Mesendoderm (in vitro differentiated cells): ENCODE measurements at regions not wholly inside any gene's neighbourhood (a gene's known extent, or its start where the extent isn't known, plus 50 kb on each side); places are given as distances from the start of the nearest gene placed in this dataset.

Source experiments
- DNase-seq: peaks from one replicate; pipeline ENCODE4 v3.0.0; 2013
- H2AK5ac ChIP-seq: 2 replicates; pipeline ENCODE4 v1.6.1; 2013; ENCODE audit warnings: low read length, inconsistent platforms
- H2BK120ac ChIP-seq: 2 replicates; pipeline ENCODE4 v1.6.1; 2013; ENCODE audit warnings: low read depth, mild to moderate bottlenecking, low read length, moderate library complexity, mixed read lengths
- H2BK15ac ChIP-seq: replicated peaks from 2 replicates; pipeline ENCODE4 v1.6.1; 2013; ENCODE audit warnings: low read depth, mild to moderate bottlenecking, moderate library complexity
- H2BK5ac ChIP-seq: 2 replicates; pipeline ENCODE4 v1.6.1; 2013; ENCODE audit warnings: low read length, inconsistent platforms
- H3K18ac ChIP-seq: 2 replicates; pipeline ENCODE4 v1.6.1; 2013; ENCODE audit warnings: mild to moderate bottlenecking, low read length, mixed read lengths
- H3K23ac ChIP-seq: one replicate; pipeline ENCODE4 v1.6.1; 2013; ENCODE audit warnings: low read length
- H3K27ac ChIP-seq: 2 replicates; pipeline ENCODE4 v1.5.1; 2013; ENCODE audit warnings: low read depth, mild to moderate bottlenecking, inconsistent platforms, low read length, moderate library complexity
- H3K27me3 ChIP-seq: 2 replicates; pipeline ENCODE4 v1.6.1; 2013; ENCODE audit warnings: low read length, control low read depth, mild to moderate bottlenecking, inconsistent platforms; ENCODE audit not compliant: insufficient read depth, poor library complexity
- H3K36me3 ChIP-seq: 2 replicates; pipeline ENCODE4 v1.6.1; 2013; ENCODE audit warnings: low read length, inconsistent platforms; ENCODE audit not compliant: control insufficient read depth, insufficient read depth
- H3K4ac ChIP-seq: one replicate; pipeline ENCODE4 v1.6.1; 2013; ENCODE audit warnings: low read depth, mild to moderate bottlenecking, low read length, moderate library complexity
- H3K4me1 ChIP-seq: 2 replicates; pipeline ENCODE4 v1.6.1; 2013; ENCODE audit warnings: low read depth, low read length, inconsistent platforms; ENCODE audit not compliant: control insufficient read depth
- H3K4me2 ChIP-seq: 2 replicates; pipeline ENCODE4 v1.6.1; 2013; ENCODE audit warnings: low read length
- H3K4me3 ChIP-seq: 2 replicates; pipeline ENCODE4 v1.5.1; 2013; ENCODE audit warnings: mild to moderate bottlenecking, low read length
- H3K56ac ChIP-seq: one replicate; pipeline ENCODE4 v1.6.1; 2013; ENCODE audit warnings: low read length
- H3K79me1 ChIP-seq: 2 replicates; pipeline ENCODE4 v1.6.1; 2013; ENCODE audit warnings: low read length, inconsistent platforms
- H3K79me2 ChIP-seq: 2 replicates; pipeline ENCODE4 v1.6.1; 2013; ENCODE audit warnings: mild to moderate bottlenecking, low read length; ENCODE audit not compliant: control insufficient read depth, insufficient read depth
- H3K9ac ChIP-seq: 2 replicates; pipeline ENCODE4 v1.6.1; 2013; ENCODE audit warnings: low read length, inconsistent platforms
- H4K5ac ChIP-seq: one replicate; pipeline ENCODE4 v1.6.1; 2013; ENCODE audit warnings: low read length
- H4K8ac ChIP-seq: one replicate; pipeline ENCODE4 v1.6.1; 2013; ENCODE audit warnings: low read depth, mild to moderate bottlenecking, control low read depth, low read length, moderate library complexity
- WGBS: extraction: QIAGEN DNeasy Blood & Tissue Kit; methylation state at CpG from one replicate; pipeline ENCODE4 v1.1.7; 2013; ENCODE audit warnings: low lambda C conversion rate, missing lambda C conversion rate; ENCODE audit not compliant: insufficient coverage; ENCODE audit errors: extremely low coverage; 5-methylcytosine and 5-hydroxymethylcytosine counted together

DNA sequence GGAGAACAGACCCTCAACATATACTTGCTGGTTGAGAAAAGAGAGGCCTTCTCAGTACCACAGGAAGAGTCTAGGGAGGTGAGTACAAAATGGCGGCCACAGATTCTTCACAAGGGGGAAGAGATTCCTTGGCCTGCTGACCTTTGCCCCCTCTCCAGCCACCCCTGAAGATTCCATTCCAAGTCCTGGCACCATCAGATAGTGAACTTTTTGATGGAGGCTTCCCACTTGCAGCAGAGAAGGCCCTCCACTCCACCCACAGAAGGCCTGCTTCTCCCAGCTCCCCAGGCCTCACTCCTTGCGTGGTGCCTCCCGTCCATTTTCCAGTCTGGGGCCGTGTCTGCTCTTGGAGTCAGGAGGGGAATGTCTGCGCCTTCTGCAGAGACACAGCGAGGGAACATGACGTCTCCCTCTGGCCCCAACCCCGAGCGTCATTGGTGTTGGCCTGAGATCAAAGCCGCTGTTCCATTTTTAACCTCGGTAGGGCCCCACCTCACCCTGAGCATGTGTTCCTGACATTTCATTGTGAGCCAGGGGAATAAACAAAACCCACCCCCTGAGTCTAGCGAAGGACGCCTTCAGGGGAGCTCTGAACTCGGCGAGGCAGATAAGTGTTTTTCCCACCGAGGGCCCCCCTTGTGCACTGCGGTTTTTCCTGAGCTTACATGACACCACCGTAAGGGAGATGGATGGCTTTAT lies 268.7 kb upstream of the TBX3 start:
- H3K4me3 ChIP-seq: no peak overlapping the region
- H3K4ac ChIP-seq: no peak overlapping the region
- H2BK15ac ChIP-seq: no peak overlapping the region
- no peak overlapping the region for H4K8ac ChIP-seq
- H4K5ac ChIP-seq: no peak overlapping the region
- DNase-seq: no peak
- no peaks in the 10 kb centered on the region for H3K79me2 ChIP-seq
- H3K36me3 ChIP-seq: no peaks in the 10 kb centered on the region
- no peak overlapping the region for H3K9ac ChIP-seq
- H2AK5ac ChIP-seq: no peak overlapping the region
- H3K56ac ChIP-seq: no peak overlapping the region
- H2BK120ac ChIP-seq: no peak overlapping the region
- WGBS: no CpG with 5 or more reads among the region's 18 CpGs
- H2BK5ac ChIP-seq: no peak overlapping the region
- no peak overlapping the region for H3K4me2 ChIP-seq
- H3K27ac ChIP-seq: no peak overlapping the region
- H3K18ac ChIP-seq: no peak overlapping the region
- H3K23ac ChIP-seq: no peak overlapping the region
- no peaks in the 10 kb centered on the region for H3K79me1 ChIP-seq
- no peaks in the 10 kb centered on the region for H3K4me1 ChIP-seq
- no peaks in the 10 kb centered on the region for H3K27me3 ChIP-seq

DNA sequence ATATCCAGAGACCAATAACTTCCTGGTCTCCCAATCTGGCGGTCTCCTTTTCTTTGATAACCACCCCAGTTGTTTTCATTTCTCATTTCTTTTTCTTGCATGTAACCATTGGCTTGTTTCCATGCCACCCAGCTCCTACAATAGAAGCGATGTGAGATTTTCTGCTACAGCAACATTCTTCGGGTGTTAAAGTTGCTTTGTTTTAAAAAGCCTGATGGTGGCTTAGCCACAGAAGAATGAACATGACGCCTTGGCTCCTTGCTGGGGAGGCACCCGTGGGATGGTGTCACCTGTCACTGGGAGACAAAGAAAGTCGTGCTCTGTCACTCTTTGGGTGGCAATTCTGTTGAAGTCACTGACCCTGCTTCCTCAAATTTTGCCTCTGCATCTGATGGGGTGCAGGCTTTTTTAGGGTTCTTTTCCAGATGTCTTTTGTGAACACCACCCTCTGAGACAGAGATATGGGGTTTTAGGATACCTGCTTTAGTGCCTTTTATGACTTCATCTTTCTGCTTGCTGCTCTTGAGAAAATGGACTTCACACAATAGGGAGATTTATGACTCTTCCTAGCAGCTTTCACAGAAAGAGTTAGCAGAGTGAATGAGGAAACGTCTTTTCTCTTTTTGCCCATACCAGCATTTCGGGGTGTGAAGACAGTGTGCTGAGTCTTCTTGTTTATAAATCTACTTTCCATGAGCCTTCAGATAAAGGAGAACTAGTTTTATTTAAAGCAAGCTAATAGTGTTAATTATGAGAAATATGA lies 265.3 kb upstream of the TBX3 start:
- Histone ChIP-seq H3K27ac (no peak overlapping the region), H3K4me1 (no peaks in the 10 kb centered on the region), H3K79me1 (no peaks in the 10 kb centered on the region), H3K18ac (no peak overlapping the region), H3K23ac (no peak overlapping the region), H2BK5ac (no peak overlapping the region), H3K4me3 (no peak overlapping the region), H3K4me2 (no peak overlapping the region), H3K56ac (no peak overlapping the region), H4K5ac (no peak overlapping the region), H3K27me3 (no peaks in the 10 kb centered on the region), H2BK120ac (no peak overlapping the region), H2AK5ac (no peak overlapping the region), H3K36me3 (no peaks in the 10 kb centered on the region), H2BK15ac (no peak overlapping the region), H3K79me2 (no peaks in the 10 kb centered on the region), H3K4ac (no peak overlapping the region), H4K8ac (no peak overlapping the region), H3K9ac (no peak overlapping the region)
- no CpG with 5 or more reads among the region's 8 CpGs for whole genome bisulfite sequencing
- DNase-seq: no peak

DNA sequence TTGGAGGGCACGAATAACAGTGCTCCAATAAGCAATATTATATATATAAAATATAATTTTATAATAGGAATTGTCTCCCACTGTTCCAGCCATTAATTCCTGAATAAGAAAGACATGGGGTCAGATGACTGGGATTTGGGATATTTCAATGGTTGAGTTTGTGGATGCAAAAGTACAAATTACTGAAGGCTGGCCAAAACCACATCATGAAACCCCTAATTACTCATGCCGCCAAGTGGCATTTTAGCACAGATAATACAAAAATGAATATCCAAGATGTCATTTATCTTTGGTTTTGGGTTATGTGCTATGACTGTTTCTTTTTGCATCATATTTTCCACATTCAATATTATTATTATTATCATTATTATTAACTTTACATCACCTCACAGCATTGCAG lies 261.4 kb upstream of the TBX3 start:
- H4K5ac ChIP-seq: no peak overlapping the region
- H4K8ac ChIP-seq: no peak overlapping the region
- no peak overlapping the region for H3K56ac ChIP-seq
- no CpG with 5 or more reads among the region's 2 CpGs for WGBS
- no peak overlapping the region for H3K27ac ChIP-seq
- H2BK120ac ChIP-seq: no peak overlapping the region
- no peak for DNase-seq
- H3K27me3 ChIP-seq: no peaks in the 10 kb centered on the region
- H2AK5ac ChIP-seq: no peak overlapping the region
- no peak overlapping the region for H3K4me3 ChIP-seq
- H3K4me2 ChIP-seq: no peak overlapping the region
- no peaks in the 10 kb centered on the region for H3K79me2 ChIP-seq
- H2BK5ac ChIP-seq: no peak overlapping the region
- no peak overlapping the region for H3K9ac ChIP-seq
- no peak overlapping the region for H3K4ac ChIP-seq
- no peak overlapping the region for H3K23ac ChIP-seq
- H3K18ac ChIP-seq: no peak overlapping the region
- H3K79me1 ChIP-seq: no peaks in the 10 kb centered on the region
- no peak overlapping the region for H2BK15ac ChIP-seq
- H3K4me1 ChIP-seq: no peaks in the 10 kb centered on the region
- H3K36me3 ChIP-seq: no peaks in the 10 kb centered on the region

DNA sequence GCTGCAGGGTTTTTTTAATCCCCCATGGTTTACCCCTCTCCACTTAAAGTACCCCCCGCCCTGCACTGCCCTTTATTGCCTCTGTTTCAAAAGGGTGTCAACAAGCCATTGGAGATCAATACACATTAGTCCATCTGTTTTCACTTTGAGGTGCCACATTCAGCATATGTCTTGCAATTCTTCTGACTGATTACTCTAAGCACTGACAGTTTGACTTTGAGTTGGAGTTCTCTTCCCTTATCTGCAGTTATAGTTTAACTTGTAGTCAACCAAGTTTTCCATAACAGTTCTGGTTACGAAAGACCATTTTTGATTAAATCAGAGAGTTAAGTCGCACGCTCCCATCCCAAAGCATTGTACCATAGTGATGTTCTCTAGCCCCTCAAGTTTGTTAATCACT lies 260.8 kb upstream of the TBX3 start:
- Histone ChIP-seq H3K4ac (no peak overlapping the region), H2AK5ac (no peak overlapping the region), H3K4me2 (no peak overlapping the region), H3K36me3 (no peaks in the 10 kb centered on the region), H3K23ac (no peak overlapping the region), H3K79me1 (no peaks in the 10 kb centered on the region), H2BK120ac (no peak overlapping the region), H4K8ac (no peak overlapping the region), H3K4me3 (no peak overlapping the region), H4K5ac (no peak overlapping the region), H2BK15ac (no peak overlapping the region), H3K9ac (no peak overlapping the region), H3K27me3 (no peaks in the 10 kb centered on the region), H3K56ac (no peak overlapping the region), H3K79me2 (no peaks in the 10 kb centered on the region), H3K27ac (no peak overlapping the region), H3K4me1 (no peaks in the 10 kb centered on the region), H2BK5ac (no peak overlapping the region), H3K18ac (no peak overlapping the region)
- WGBS: no CpG with 5 or more reads among the region's 4 CpGs
- DNase-seq: no peak

DNA sequence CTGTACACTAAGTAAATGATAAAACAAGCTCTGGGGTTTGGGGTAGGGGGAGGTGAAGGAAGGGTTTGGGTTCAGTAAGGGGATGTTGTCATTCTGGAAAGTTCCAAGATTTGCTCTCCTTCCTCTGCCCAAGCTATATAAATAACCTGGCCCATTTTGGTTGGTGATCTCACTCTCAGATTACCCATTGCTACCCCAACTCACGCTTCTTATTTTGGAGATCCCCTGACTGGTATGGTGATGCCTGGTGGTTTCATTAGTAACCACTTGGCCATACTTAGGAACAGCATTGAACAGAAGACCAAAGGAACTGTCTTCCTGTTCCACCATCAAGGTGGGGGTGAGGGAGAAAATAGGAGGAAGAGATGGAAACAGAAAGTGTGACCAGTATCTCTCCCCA lies 259.6 kb upstream of the TBX3 start:
- no peak overlapping the region for H3K56ac ChIP-seq
- no peak overlapping the region for H2AK5ac ChIP-seq
- H3K36me3 ChIP-seq: no peaks in the 10 kb centered on the region
- no peak overlapping the region for H3K4me3 ChIP-seq
- no CpG with 5 or more reads among the region's 1 CpG for WGBS
- H3K4ac ChIP-seq: no peak overlapping the region
- H4K8ac ChIP-seq: no peak overlapping the region
- no peaks in the 10 kb centered on the region for H3K79me1 ChIP-seq
- no peaks in the 10 kb centered on the region for H3K4me1 ChIP-seq
- no peak overlapping the region for H2BK5ac ChIP-seq
- H3K23ac ChIP-seq: no peak overlapping the region
- no peak overlapping the region for H3K18ac ChIP-seq
- no peak overlapping the region for H3K9ac ChIP-seq
- H2BK15ac ChIP-seq: no peak overlapping the region
- DNase-seq: no peak
- no peak overlapping the region for H3K27ac ChIP-seq
- no peak overlapping the region for H4K5ac ChIP-seq
- no peaks in the 10 kb centered on the region for H3K79me2 ChIP-seq
- H3K27me3 ChIP-seq: no peaks in the 10 kb centered on the region
- no peak overlapping the region for H2BK120ac ChIP-seq
- H3K4me2 ChIP-seq: no peak overlapping the region
